Thymus (tissue), 11 donors: ENCODE measurements at regions not wholly inside any gene's neighbourhood (a gene's known extent, or its start where the extent isn't known, plus 50 kb on each side); places are given as distances from the start of the nearest gene placed in this dataset.

ENCODE experiments used
- DNase-seq, 9 donors: peaks; one replicate each; pipeline ENCODE4 v3.0.0-alpha.2; 2013; ENCODE audit warnings: low spot score in 9 of 9, low read depth in 6 of 9, missing footprints in 1 of 9
- H3K27ac ChIP-seq, 2 donors: one replicate each; pipeline ENCODE4 v1.5.1; 2013; ENCODE audit warnings: control low read depth in 1 of 2, low read depth in 1 of 2, low read length in 1 of 2, mild to moderate bottlenecking in 1 of 2, moderate library complexity in 1 of 2
- H3K27me3 ChIP-seq, 2 donors: one replicate each; pipeline ENCODE4 v1.5.1; 2013; ENCODE audit warnings: low read length in 1 of 2; ENCODE audit not compliant: control insufficient read depth in 2 of 2, insufficient read depth in 1 of 2
- H3K36me3 ChIP-seq, 2 donors: one replicate each; pipeline ENCODE4 v1.5.1; 2013; ENCODE audit warnings: low read length in 1 of 2, mild to moderate bottlenecking in 1 of 2, moderate library complexity in 1 of 2; ENCODE audit not compliant: control insufficient read depth in 2 of 2, insufficient read depth in 2 of 2
- H3K4me1 ChIP-seq, 2 donors: one replicate each; pipeline ENCODE4 v1.5.1; 2013; ENCODE audit warnings: low read length in 2 of 2; ENCODE audit not compliant: control insufficient read depth in 2 of 2, insufficient read depth in 2 of 2
- H3K4me3 ChIP-seq, 2 donors: one replicate each; pipeline ENCODE4 v1.5.1; 2013; ENCODE audit warnings: low read length in 2 of 2, control low read depth in 1 of 2, mild to moderate bottlenecking in 1 of 2
- H3K9me3 ChIP-seq, 2 donors: one replicate each; pipeline ENCODE4 v1.5.1; 2013; ENCODE audit warnings: low read length in 1 of 2, mild to moderate bottlenecking in 1 of 2; ENCODE audit not compliant: control insufficient read depth in 2 of 2, insufficient read depth in 1 of 2
- WGBS: extraction: QIAGEN DNeasy Blood & Tissue Kit; methylation state at CpG from one replicate; pipeline ENCODE4 v1.1.7; 2013; 5-methylcytosine and 5-hydroxymethylcytosine counted together
- donor health status: healthy.

GRCh38 chr4:15130441-15130840 lies 128.2 kb downstream of the CPEB2 start:
- H3K9me3 ChIP-seq = no peaks in the 10 kb centered on the region
- 92% methylated on average over 2 of the region's 2 CpGs for WGBS
- no peak overlapping the region for H3K4me3 ChIP-seq
- H3K4me1 ChIP-seq = no peaks in the 10 kb centered on the region
- H3K27me3 ChIP-seq = no peaks in the 10 kb centered on the region
- no peak overlapping the region for H3K27ac ChIP-seq
- H3K36me3 ChIP-seq = no peaks in the 10 kb centered on the region
- DNase-seq = no peak

GRCh38 chr4:15131551-15131950 lies 129.3 kb downstream of the CPEB2 start:
- DNase-seq = no peak
- H3K4me1 ChIP-seq = no peaks in the 10 kb centered on the region
- no peak overlapping the region for H3K27ac ChIP-seq
- H3K4me3 ChIP-seq = no peak overlapping the region
- WGBS = 82% methylated on average over 7 of the region's 7 CpGs
- no peaks in the 10 kb centered on the region for H3K36me3 ChIP-seq
- no peaks in the 10 kb centered on the region for H3K9me3 ChIP-seq
- H3K27me3 ChIP-seq = no peaks in the 10 kb centered on the region

- no peaks in the 10 kb centered on the region for H3K36me3 ChIP-seq
- H3K9me3 ChIP-seq = no peaks in the 10 kb centered on the region
- H3K4me1 ChIP-seq = no peaks in the 10 kb centered on the region
- H3K4me3 ChIP-seq = no peak overlapping the region
- 82% methylated on average over 4 of the region's 4 CpGs for WGBS
- DNase-seq = no peak
- H3K27ac ChIP-seq = no peak overlapping the region
- H3K27me3 ChIP-seq = no peaks in the 10 kb centered on the region
Observed at GRCh38 chr4:15132739-15133138, 130.5 kb downstream of the CPEB2 start.

GRCh38 chr4:15139599-15139998 lies 137.3 kb downstream of the CPEB2 start:
- no peaks in the 10 kb centered on the region for H3K27me3 ChIP-seq
- DNase-seq = no peak
- no peaks in the 10 kb centered on the region for H3K36me3 ChIP-seq
- 75% methylated on average over 1 of the region's 1 CpG for WGBS
- no peak overlapping the region for H3K27ac ChIP-seq
- no peaks in the 10 kb centered on the region for H3K4me1 ChIP-seq
- H3K4me3 ChIP-seq = no peak overlapping the region
- no peaks in the 10 kb centered on the region for H3K9me3 ChIP-seq

GRCh38 chr4:15142201-15142600 lies 139.9 kb downstream of the CPEB2 start:
- no peak overlapping the region for H3K4me3 ChIP-seq
- H3K27me3 ChIP-seq = no peaks in the 10 kb centered on the region
- H3K9me3 ChIP-seq = no peaks in the 10 kb centered on the region
- 37% methylated on average over 1 of the region's 1 CpG for WGBS
- no peak overlapping the region for H3K27ac ChIP-seq
- H3K36me3 ChIP-seq = no peaks in the 10 kb centered on the region
- H3K4me1 ChIP-seq = no peaks in the 10 kb centered on the region
- DNase-seq = no peak

- DNase-seq = no peak
- H3K27me3 ChIP-seq = no peaks in the 10 kb centered on the region
- no peaks in the 10 kb centered on the region for H3K9me3 ChIP-seq
- H3K4me1 ChIP-seq = no peaks in the 10 kb centered on the region
- no peak overlapping the region for H3K4me3 ChIP-seq
- H3K27ac ChIP-seq = no peak overlapping the region
- 87% methylated on average over 2 of the region's 2 CpGs for WGBS
- H3K36me3 ChIP-seq = no peaks in the 10 kb centered on the region
Observed at GRCh38 chr4:15143551-15143950, 141.3 kb downstream of the CPEB2 start.

- Histone ChIP-seq H3K36me3 (no peaks in the 10 kb centered on the region), H3K9me3 (no peaks in the 10 kb centered on the region), H3K27ac (no peak overlapping the region), H3K4me3 (no peak overlapping the region), H3K4me1 (no peaks in the 10 kb centered on the region), H3K27me3 (no peaks in the 10 kb centered on the region)
- no peak for DNase-seq
- WGBS = 87% methylated on average over 9 of the region's 9 CpGs
Observed at GRCh38 chr4:15144249-15144966, 142.1 kb downstream of the CPEB2 start.

- 96% methylated on average over 7 of the region's 7 CpGs for WGBS
- Histone ChIP-seq H3K4me1 (no peaks in the 10 kb centered on the region), H3K9me3 (no peaks in the 10 kb centered on the region), H3K27me3 (no peaks in the 10 kb centered on the region), H3K36me3 (no peaks in the 10 kb centered on the region), H3K27ac (no peak overlapping the region), H3K4me3 (no peak overlapping the region)
- no peak for DNase-seq
Observed at GRCh38 chr4:15144967-15145295, 142.7 kb downstream of the CPEB2 start.

- Histone ChIP-seq H3K4me3 (no peak overlapping the region), H3K9me3 (no peaks in the 10 kb centered on the region), H3K4me1 (no peaks in the 10 kb centered on the region), H3K27me3 (no peaks in the 10 kb centered on the region), H3K27ac (no peak overlapping the region), H3K36me3 (no peaks in the 10 kb centered on the region)
- DNase-seq = no peak
- 94% methylated on average over 7 of the region's 7 CpGs for WGBS
Observed at GRCh38 chr4:15145709-15146108, 143.4 kb downstream of the CPEB2 start.

GRCh38 chr4:15147714-15148113 lies 145.4 kb downstream of the CPEB2 start:
- WGBS = 95% methylated on average over 5 of the region's 5 CpGs
- Histone ChIP-seq H3K27me3 (no peaks in the 10 kb centered on the region), H3K4me1 (no peaks in the 10 kb centered on the region), H3K9me3 (no peaks in the 10 kb centered on the region), H3K4me3 (no peak overlapping the region), H3K36me3 (no peaks in the 10 kb centered on the region), H3K27ac (no peak overlapping the region)
- no peak for DNase-seq
